ENCODE measurements at regions not wholly inside any gene's neighbourhood (a gene's known extent, or its start where the extent isn't known, plus 50 kb on each side); places are given as distances from the start of the nearest gene placed in this dataset.

- H3K4me1 ChIP-seq (ENCODE audit: control insufficient read depth, extremely low read depth, insufficient read depth, low read length) = no peaks in the 10 kb centered on the region
- no peak overlapping the region for H3K9ac ChIP-seq (ENCODE audit: control insufficient read depth, extremely low read depth, insufficient read depth, low read length)
- no peaks in the 10 kb centered on the region for H3K36me3 ChIP-seq (ENCODE audit: control insufficient read depth in 2 of 2, extremely low read depth in 1 of 2, insufficient read depth in 2 of 2, low read length in 2 of 2)
- no peaks in the 10 kb centered on the region for H3K9me1 ChIP-seq (ENCODE audit: control insufficient read depth, extremely low read depth, insufficient read depth, low read length)
- dilution Hi-C loops (cut with MboI; ENCODE audit: extremely low pct_ligation_motif_present, low sequenced_read_pairs) = no loop called here
- H3K4me3 ChIP-seq (ENCODE audit: control insufficient read depth in 2 of 3, extremely low read depth in 1 of 3, insufficient read depth in 2 of 3, low read depth in 1 of 3, low read length in 3 of 3) = no peak overlapping the region
- DNase-seq (ENCODE audit: low read depth, low spot score) (no peak), FAIRE-seq (no peak)
- TF ChIP-seq EZH2 (IDR thresholded peaks at IDR 0.05; ENCODE audit: low read length) (no peak), CTCF (optimal IDR thresholded peaks at IDR 0.05 in 1 of 3, IDR thresholded peaks at IDR 0.05 in 1 of 3, conservative IDR thresholded peaks at IDR 0.05 in 1 of 3; ENCODE audit: extremely low read depth in 1 of 3, insufficient read depth in 2 of 3, low read length in 3 of 3) (no peak)
- no peaks in the 10 kb centered on the region for H3K9me3 ChIP-seq (ENCODE audit: control insufficient read depth, low read depth, low read length)
- H3K79me2 ChIP-seq (ENCODE audit: control insufficient read depth, insufficient read depth, low read length) = no peaks in the 10 kb centered on the region
- H4K20me1 ChIP-seq (ENCODE audit: control insufficient read depth, extremely low read depth, insufficient read depth, low read length) = no peaks in the 10 kb centered on the region
- no peak overlapping the region for H3K27ac ChIP-seq (ENCODE audit: control insufficient read depth, insufficient read depth, low read length)
- H2AFZ ChIP-seq (ENCODE audit: control insufficient read depth, low read length) = no peak overlapping the region
- no peaks in the 10 kb centered on the region for H3K27me3 ChIP-seq (ENCODE audit: control insufficient read depth, extremely low read depth, insufficient read depth, low read length)
- no peak overlapping the region for H3K4me2 ChIP-seq (ENCODE audit: control insufficient read depth, extremely low read depth, insufficient read depth, low read depth, low read length)
Measured at GRCh38 chr18:28581521-28582071, 404.7 kb upstream of the CDH2 start.

- H3K9me3 ChIP-seq (ENCODE audit: control insufficient read depth, low read depth, low read length) = no peaks in the 10 kb centered on the region
- H3K9ac ChIP-seq (ENCODE audit: control insufficient read depth, extremely low read depth, insufficient read depth, low read length) = no peak overlapping the region
- H3K79me2 ChIP-seq (ENCODE audit: control insufficient read depth, insufficient read depth, low read length) = no peaks in the 10 kb centered on the region
- no peak overlapping the region for H2AFZ ChIP-seq (ENCODE audit: control insufficient read depth, low read length)
- H3K27ac ChIP-seq (ENCODE audit: control insufficient read depth, insufficient read depth, low read length) = no peak overlapping the region
- dilution Hi-C loops (cut with MboI; ENCODE audit: extremely low pct_ligation_motif_present, low sequenced_read_pairs) = no loop called here
- no peaks in the 10 kb centered on the region for H3K36me3 ChIP-seq (ENCODE audit: control insufficient read depth in 2 of 2, extremely low read depth in 1 of 2, insufficient read depth in 2 of 2, low read length in 2 of 2)
- no peaks in the 10 kb centered on the region for H3K4me1 ChIP-seq (ENCODE audit: control insufficient read depth, extremely low read depth, insufficient read depth, low read length)
- DNase-seq (ENCODE audit: low read depth, low spot score) (no peak), FAIRE-seq (no peak)
- no peaks in the 10 kb centered on the region for H3K27me3 ChIP-seq (ENCODE audit: control insufficient read depth, extremely low read depth, insufficient read depth, low read length)
- H3K4me3 ChIP-seq (ENCODE audit: control insufficient read depth in 2 of 3, extremely low read depth in 1 of 3, insufficient read depth in 2 of 3, low read depth in 1 of 3, low read length in 3 of 3) = no peak overlapping the region
- no peak overlapping the region for H3K4me2 ChIP-seq (ENCODE audit: control insufficient read depth, extremely low read depth, insufficient read depth, low read depth, low read length)
- no peaks in the 10 kb centered on the region for H4K20me1 ChIP-seq (ENCODE audit: control insufficient read depth, extremely low read depth, insufficient read depth, low read length)
- H3K9me1 ChIP-seq (ENCODE audit: control insufficient read depth, extremely low read depth, insufficient read depth, low read length) = no peaks in the 10 kb centered on the region
- no peak for TF ChIP-seq CTCF (optimal IDR thresholded peaks at IDR 0.05 in 1 of 3, IDR thresholded peaks at IDR 0.05 in 1 of 3, conservative IDR thresholded peaks at IDR 0.05 in 1 of 3; ENCODE audit: extremely low read depth in 1 of 3, insufficient read depth in 2 of 3, low read length in 3 of 3)
Measured at GRCh38 chr18:28576941-28577340, 400.0 kb upstream of the CDH2 start.

Measured in keratinocyte (primary cell).